ENCODE measurements at regions not wholly inside any gene's neighbourhood (a gene's known extent, or its start where the extent isn't known, plus 50 kb on each side); places are given as distances from the start of the nearest gene placed in this dataset.

DNA sequence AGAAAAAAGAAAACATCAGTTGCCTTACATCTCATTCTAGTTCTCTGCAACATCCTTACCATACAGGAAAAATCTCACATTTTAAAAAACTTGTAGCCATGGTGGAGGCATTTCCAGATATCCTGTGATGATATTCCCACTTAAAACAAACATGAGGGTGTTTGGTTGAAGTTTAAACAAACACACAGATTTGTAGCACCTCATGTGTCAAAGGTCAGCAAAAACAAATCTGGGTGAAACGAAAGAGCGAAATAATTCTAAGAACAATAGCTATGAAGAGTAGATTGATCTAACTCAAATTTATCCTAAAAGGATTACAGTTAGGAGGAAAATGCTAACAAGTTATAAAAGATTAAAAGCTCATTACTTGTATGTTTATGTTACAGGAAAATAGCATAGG, 83.1 kb upstream of the IRX5 start:
- Histone ChIP-seq H3K4me2 (no peak overlapping the region), H3K4me3 (no peak overlapping the region), H4K20me1 (replicated peaks; ENCODE audit: insufficient read depth) (no peaks in the 10 kb centered on the region), H3K27ac (ENCODE audit: low read depth) (no peak overlapping the region), H3K79me2 (replicated peaks; ENCODE audit: insufficient read depth) (no peaks in the 10 kb centered on the region), H3F3A (replicated peaks; ENCODE audit: low read depth) (no peaks in the 10 kb centered on the region), H2AFZ (no peak overlapping the region), H3K4me1 (ENCODE audit: insufficient read depth) (no peaks in the 10 kb centered on the region), H3K27me3 (ENCODE audit: insufficient read depth) (no peaks in the 10 kb centered on the region), H3K9me2 (ENCODE audit: insufficient read depth) (no peaks in the 10 kb centered on the region), H3K36me3 (ENCODE audit: insufficient read depth) (no peaks in the 10 kb centered on the region)
- Mint-ChIP-seq H3K4me1 (no peaks in the 10 kb centered on the region), H3K27ac (no peak overlapping the region), H3K4me3 (no peak overlapping the region), H3K27me3 (ENCODE audit: insufficient read depth, low read depth, poor library complexity) (peaks cover 3% of the 10 kb centered on the region), H3K36me3 (ENCODE audit: low read depth) (peaks cover 16% of the 10 kb centered on the region; the same call in 2 of the 3 replicates), H3K9me3 (peaks cover 17% of the 10 kb centered on the region)
- no peak for TF ChIP-seq JUNB (IDR thresholded peaks at IDR 0.05; ENCODE audit: unreplicated experiment)
- TF ChIP-seq, protein P1, sequence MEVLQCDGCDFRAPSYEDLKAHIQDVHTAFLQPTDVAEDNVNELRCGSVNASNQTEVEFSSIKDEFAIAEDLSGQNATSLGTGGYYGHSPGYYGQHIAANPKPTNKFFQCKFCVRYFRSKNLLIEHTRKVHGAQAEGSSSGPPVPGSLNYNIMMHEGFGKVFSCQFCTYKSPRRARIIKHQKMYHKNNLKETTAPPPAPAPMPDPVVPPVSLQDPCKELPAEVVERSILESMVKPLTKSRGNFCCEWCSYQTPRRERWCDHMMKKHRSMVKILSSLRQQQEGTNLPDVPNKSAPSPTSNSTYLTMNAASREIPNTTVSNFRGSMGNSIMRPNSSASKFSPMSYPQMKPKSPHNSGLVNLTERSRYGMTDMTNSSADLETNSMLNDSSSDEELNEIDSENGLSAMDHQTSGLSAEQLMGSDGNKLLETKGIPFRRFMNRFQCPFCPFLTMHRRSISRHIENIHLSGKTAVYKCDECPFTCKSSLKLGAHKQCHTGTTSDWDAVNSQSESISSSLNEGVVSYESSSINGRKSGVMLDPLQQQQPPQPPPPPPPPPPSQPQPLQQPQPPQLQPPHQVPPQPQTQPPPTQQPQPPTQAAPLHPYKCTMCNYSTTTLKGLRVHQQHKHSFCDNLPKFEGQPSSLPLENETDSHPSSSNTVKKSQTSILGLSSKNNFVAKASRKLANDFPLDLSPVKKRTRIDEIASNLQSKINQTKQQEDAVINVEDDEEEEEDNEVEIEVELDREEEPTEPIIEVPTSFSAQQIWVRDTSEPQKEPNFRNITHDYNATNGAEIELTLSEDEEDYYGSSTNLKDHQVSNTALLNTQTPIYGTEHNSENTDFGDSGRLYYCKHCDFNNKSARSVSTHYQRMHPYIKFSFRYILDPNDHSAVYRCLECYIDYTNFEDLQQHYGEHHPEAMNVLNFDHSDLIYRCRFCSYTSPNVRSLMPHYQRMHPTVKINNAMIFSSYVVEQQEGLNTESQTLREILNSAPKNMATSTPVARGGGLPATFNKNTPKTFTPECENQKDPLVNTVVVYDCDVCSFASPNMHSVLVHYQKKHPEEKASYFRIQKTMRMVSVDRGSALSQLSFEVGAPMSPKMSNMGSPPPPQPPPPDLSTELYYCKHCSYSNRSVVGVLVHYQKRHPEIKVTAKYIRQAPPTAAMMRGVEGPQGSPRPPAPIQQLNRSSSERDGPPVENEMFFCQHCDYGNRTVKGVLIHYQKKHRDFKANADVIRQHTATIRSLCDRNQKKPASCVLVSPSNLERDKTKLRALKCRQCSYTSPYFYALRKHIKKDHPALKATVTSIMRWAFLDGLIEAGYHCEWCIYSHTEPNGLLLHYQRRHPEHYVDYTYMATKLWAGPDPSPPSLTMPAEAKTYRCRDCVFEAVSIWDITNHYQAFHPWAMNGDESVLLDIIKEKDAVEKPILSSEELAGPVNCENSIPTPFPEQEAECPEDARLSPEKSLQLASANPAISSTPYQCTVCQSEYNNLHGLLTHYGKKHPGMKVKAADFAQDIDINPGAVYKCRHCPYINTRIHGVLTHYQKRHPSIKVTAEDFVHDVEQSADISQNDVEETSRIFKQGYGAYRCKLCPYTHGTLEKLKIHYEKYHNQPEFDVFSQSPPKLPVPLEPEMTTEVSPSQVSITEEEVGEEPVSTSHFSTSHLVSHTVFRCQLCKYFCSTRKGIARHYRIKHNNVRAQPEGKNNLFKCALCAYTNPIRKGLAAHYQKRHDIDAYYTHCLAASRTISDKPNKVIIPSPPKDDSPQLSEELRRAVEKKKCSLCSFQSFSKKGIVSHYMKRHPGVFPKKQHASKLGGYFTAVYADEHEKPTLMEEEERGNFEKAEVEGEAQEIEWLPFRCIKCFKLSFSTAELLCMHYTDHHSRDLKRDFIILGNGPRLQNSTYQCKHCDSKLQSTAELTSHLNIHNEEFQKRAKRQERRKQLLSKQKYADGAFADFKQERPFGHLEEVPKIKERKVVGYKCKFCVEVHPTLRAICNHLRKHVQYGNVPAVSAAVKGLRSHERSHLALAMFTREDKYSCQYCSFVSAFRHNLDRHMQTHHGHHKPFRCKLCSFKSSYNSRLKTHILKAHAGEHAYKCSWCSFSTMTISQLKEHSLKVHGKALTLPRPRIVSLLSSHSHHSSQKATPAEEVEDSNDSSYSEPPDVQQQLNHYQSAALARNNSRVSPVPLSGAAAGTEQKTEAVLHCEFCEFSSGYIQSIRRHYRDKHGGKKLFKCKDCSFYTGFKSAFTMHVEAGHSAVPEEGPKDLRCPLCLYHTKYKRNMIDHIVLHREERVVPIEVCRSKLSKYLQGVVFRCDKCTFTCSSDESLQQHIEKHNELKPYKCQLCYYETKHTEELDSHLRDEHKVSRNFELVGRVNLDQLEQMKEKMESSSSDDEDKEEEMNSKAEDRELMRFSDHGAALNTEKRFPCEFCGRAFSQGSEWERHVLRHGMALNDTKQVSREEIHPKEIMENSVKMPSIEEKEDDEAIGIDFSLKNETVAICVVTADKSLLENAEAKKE (CRISPR knock-in tag; IDR thresholded peaks at IDR 0.05): no peak
- TF ChIP-seq CREB1 (CRISPR knock-in tag; IDR thresholded peaks at IDR 0.05; ENCODE audit: low read depth): no peak
- TF ChIP-seq, protein P2, sequence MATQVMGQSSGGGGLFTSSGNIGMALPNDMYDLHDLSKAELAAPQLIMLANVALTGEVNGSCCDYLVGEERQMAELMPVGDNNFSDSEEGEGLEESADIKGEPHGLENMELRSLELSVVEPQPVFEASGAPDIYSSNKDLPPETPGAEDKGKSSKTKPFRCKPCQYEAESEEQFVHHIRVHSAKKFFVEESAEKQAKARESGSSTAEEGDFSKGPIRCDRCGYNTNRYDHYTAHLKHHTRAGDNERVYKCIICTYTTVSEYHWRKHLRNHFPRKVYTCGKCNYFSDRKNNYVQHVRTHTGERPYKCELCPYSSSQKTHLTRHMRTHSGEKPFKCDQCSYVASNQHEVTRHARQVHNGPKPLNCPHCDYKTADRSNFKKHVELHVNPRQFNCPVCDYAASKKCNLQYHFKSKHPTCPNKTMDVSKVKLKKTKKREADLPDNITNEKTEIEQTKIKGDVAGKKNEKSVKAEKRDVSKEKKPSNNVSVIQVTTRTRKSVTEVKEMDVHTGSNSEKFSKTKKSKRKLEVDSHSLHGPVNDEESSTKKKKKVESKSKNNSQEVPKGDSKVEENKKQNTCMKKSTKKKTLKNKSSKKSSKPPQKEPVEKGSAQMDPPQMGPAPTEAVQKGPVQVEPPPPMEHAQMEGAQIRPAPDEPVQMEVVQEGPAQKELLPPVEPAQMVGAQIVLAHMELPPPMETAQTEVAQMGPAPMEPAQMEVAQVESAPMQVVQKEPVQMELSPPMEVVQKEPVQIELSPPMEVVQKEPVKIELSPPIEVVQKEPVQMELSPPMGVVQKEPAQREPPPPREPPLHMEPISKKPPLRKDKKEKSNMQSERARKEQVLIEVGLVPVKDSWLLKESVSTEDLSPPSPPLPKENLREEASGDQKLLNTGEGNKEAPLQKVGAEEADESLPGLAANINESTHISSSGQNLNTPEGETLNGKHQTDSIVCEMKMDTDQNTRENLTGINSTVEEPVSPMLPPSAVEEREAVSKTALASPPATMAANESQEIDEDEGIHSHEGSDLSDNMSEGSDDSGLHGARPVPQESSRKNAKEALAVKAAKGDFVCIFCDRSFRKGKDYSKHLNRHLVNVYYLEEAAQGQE (IDR thresholded peaks at IDR 0.05; ENCODE audit: unreplicated experiment): no peak
- TF ChIP-seq, protein P3, sequence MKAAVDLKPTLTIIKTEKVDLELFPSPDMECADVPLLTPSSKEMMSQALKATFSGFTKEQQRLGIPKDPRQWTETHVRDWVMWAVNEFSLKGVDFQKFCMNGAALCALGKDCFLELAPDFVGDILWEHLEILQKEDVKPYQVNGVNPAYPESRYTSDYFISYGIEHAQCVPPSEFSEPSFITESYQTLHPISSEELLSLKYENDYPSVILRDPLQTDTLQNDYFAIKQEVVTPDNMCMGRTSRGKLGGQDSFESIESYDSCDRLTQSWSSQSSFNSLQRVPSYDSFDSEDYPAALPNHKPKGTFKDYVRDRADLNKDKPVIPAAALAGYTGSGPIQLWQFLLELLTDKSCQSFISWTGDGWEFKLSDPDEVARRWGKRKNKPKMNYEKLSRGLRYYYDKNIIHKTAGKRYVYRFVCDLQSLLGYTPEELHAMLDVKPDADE (IDR thresholded peaks at IDR 0.05): no peak
- no peak for TF ChIP-seq NANOG (IDR thresholded peaks at IDR 0.05; ENCODE audit: borderline replicate concordance)
- no peak for TF ChIP-seq POLR2AphosphoS5 (IDR thresholded peaks at IDR 0.05; ENCODE audit: low read depth)
- TF ChIP-seq ZNF114 (CRISPR knock-in tag; IDR thresholded peaks at IDR 0.05): no peak
- TF ChIP-seq, protein P4, sequence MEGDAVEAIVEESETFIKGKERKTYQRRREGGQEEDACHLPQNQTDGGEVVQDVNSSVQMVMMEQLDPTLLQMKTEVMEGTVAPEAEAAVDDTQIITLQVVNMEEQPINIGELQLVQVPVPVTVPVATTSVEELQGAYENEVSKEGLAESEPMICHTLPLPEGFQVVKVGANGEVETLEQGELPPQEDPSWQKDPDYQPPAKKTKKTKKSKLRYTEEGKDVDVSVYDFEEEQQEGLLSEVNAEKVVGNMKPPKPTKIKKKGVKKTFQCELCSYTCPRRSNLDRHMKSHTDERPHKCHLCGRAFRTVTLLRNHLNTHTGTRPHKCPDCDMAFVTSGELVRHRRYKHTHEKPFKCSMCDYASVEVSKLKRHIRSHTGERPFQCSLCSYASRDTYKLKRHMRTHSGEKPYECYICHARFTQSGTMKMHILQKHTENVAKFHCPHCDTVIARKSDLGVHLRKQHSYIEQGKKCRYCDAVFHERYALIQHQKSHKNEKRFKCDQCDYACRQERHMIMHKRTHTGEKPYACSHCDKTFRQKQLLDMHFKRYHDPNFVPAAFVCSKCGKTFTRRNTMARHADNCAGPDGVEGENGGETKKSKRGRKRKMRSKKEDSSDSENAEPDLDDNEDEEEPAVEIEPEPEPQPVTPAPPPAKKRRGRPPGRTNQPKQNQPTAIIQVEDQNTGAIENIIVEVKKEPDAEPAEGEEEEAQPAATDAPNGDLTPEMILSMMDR (conservative IDR thresholded peaks at IDR 0.05; ENCODE audit: low read depth in 2 of 2): no peak
- TF ChIP-seq EZH2 (IDR thresholded peaks at IDR 0.05; ENCODE audit: low read depth, unreplicated experiment): no peak
- TF ChIP-seq EZH2phosphoT487 (IDR thresholded peaks at IDR 0.05; ENCODE audit: unreplicated experiment): no peak
- TF ChIP-seq ZNF331 (CRISPR knock-in tag; IDR thresholded peaks at IDR 0.05; ENCODE audit: low read depth): no peak
- no peak for TF ChIP-seq STAT1 (IDR thresholded peaks at IDR 0.05; ENCODE audit: unreplicated experiment)
- ATAC-seq: no peak
- DNase-seq (ENCODE audit: low spot score): no peak
